Peyer's patch (tissue), 4 donors: ENCODE measurements at regions not wholly inside any gene's neighbourhood (a gene's known extent, or its start where the extent isn't known, plus 50 kb on each side); places are given as distances from the start of the nearest gene placed in this dataset.

Source experiments
- DNase-seq, 3 donors: peaks; one replicate each; pipeline ENCODE4 v3.0.0-alpha.2; 2017 to 2019
- H3K27ac ChIP-seq, 4 donors: fragments of 200-600 bp; sonication (generic); one replicate each; pipeline ENCODE4 v1.5.1; 2016 to 2019
- H3K27me3 ChIP-seq, 2 donors: fragments of 200-600 bp; sonication (generic); one replicate each; pipeline ENCODE4 v1.5.1; 2019
- H3K36me3 ChIP-seq, 3 donors: fragments of 200-600 bp; sonication (generic); one replicate each; pipeline ENCODE4 v1.5.1; 2016 to 2019
- H3K4me1 ChIP-seq, 4 donors: fragments of 200-600 bp; sonication (generic); one replicate each; pipeline ENCODE4 v1.5.1; 2016 to 2019
- H3K4me3 ChIP-seq, 4 donors: fragments of 200-600 bp; sonication (generic); 1 replicate in 3 of 4; 2 replicates in 1 of 4; pipeline ENCODE4 v1.5.1; 2016 to 2019; ENCODE audit warnings: mild to moderate bottlenecking in 1 of 4
- H3K9me3 ChIP-seq, 4 donors: fragments of 200-600 bp; sonication (generic); one replicate each; pipeline ENCODE4 v1.5.1; 2016 to 2019; ENCODE audit warnings: mild to moderate bottlenecking in 1 of 4
- POLR2A ChIP-seq, 2 donors: fragments of 450-650 bp; IDR thresholded peaks; one replicate each; pipeline ENCODE4 v1.5.1; 2017; ENCODE audit warnings: antibody characterized with exemption in 2 of 2, mild to moderate bottlenecking in 2 of 2, moderate library complexity in 2 of 2
- TF ChIP-seq, protein P1 (sequence below), 6 experiments: fragments of 450-650 bp in 4 of 6; fragments of 200-600 bp in 2 of 6; sonication (generic) in 1 of 6; IDR thresholded peaks; one replicate each; pipeline ENCODE4 v1.5.1; 2017 to 2019; ENCODE audit warnings: antibody characterized with exemption in 6 of 6, mild to moderate bottlenecking in 3 of 6, moderate library complexity in 1 of 6

DNA sequence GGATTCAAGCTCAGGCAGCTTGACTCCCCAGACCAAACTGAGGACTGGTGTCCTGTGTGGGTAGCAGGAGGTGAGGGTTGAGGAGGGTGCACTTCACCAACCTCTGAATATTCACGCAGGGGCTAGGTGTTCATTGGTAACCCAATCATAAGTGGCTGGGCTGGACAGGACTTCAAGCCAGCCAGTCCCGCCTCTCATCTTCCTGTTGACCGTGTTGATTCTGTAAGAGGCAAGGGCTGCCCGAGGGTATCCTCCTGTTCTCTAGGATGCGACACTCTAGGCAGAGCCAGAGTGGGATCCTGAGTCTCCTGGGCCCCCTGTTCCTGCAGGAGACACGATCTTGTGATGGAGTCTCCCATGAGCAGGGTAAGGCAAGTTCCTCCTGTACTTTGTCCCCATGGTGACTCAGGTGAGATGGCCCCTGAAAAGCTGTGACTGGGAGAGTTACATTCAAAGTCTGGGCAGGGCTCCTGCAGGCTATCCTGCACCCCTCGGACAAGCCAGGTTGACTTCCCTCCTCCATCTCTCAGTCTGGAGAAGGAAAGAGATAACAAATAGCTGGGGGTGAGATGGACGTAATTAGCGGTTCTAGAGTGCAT lies 58.1 kb upstream of the POMGNT2 start:
- Histone ChIP-seq H3K27ac (peak overlapping the region in 2 of 4 donors; percentile 54 to 68), H3K4me3 (no peak overlapping the region), H3K4me1 (no peaks in the 10 kb centered on the region), H3K36me3 (no peaks in the 10 kb centered on the region), H3K27me3 (no peaks in the 10 kb centered on the region), H3K9me3 (no peaks in the 10 kb centered on the region)
- peak in 1 of 3 donors; percentile 63 for DNase-seq
- TF ChIP-seq, protein P1, sequence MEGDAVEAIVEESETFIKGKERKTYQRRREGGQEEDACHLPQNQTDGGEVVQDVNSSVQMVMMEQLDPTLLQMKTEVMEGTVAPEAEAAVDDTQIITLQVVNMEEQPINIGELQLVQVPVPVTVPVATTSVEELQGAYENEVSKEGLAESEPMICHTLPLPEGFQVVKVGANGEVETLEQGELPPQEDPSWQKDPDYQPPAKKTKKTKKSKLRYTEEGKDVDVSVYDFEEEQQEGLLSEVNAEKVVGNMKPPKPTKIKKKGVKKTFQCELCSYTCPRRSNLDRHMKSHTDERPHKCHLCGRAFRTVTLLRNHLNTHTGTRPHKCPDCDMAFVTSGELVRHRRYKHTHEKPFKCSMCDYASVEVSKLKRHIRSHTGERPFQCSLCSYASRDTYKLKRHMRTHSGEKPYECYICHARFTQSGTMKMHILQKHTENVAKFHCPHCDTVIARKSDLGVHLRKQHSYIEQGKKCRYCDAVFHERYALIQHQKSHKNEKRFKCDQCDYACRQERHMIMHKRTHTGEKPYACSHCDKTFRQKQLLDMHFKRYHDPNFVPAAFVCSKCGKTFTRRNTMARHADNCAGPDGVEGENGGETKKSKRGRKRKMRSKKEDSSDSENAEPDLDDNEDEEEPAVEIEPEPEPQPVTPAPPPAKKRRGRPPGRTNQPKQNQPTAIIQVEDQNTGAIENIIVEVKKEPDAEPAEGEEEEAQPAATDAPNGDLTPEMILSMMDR (IDR thresholded peaks at IDR 0.05) = no peak

DNA sequence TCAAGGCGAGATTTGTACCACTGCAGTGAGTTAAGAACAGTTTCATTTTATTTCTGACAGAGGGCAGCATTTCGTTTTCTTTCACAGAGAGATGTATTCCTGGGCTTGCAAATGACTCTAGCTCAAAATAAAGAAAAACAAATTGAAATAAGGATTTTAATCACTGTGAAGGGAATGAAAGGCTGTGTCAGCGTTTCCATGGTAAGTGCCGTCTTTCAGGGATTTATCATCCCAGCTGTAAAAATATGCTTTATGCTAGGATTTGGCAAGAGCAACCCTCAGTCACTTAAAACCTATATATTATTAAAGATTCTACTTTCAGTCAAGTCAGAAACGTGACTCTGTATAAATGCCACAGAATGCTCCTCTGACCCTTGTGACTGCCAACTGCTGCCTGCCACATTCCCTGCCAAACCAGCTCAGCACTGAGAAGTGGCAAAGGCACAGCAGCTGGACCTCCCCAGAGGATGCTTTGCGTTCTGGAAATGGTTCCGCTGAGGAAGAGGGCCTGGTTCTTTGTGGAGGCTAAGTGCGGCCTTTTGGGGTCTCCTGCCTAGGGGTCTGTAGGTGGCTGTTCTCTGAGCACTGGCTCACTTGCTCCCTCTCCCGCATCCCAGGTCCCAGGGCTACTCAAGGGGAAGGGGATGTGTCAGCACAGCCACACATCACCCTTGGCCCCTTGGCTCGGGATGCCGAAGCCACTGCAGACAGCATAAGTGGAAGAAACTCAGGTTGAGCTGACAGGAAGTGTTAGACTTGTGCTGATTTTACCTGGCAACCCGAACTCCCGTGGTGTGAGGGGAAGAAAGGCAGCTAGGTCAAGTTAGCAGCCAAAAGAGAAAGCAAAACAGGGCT lies 56.6 kb upstream of the POMGNT2 start:
- TF ChIP-seq, protein P1 (IDR thresholded peaks at IDR 0.05) = peak in 5 of 6 experiments; percentile 34 to 76 (median 65)
- TF ChIP-seq POLR2A (IDR thresholded peaks at IDR 0.05) = no peak
- H3K27ac ChIP-seq = peak overlapping the region; percentile 6 to 68 (median 46)
- no peaks in the 10 kb centered on the region for H3K36me3 ChIP-seq
- no peaks in the 10 kb centered on the region for H3K27me3 ChIP-seq
- no peaks in the 10 kb centered on the region for H3K4me1 ChIP-seq
- peak; percentile 32 to 58 (median 47) for DNase-seq
- no peaks in the 10 kb centered on the region for H3K9me3 ChIP-seq
- H3K4me3 ChIP-seq = peak overlapping the region in 1 of 4 donors; percentile 19

DNA sequence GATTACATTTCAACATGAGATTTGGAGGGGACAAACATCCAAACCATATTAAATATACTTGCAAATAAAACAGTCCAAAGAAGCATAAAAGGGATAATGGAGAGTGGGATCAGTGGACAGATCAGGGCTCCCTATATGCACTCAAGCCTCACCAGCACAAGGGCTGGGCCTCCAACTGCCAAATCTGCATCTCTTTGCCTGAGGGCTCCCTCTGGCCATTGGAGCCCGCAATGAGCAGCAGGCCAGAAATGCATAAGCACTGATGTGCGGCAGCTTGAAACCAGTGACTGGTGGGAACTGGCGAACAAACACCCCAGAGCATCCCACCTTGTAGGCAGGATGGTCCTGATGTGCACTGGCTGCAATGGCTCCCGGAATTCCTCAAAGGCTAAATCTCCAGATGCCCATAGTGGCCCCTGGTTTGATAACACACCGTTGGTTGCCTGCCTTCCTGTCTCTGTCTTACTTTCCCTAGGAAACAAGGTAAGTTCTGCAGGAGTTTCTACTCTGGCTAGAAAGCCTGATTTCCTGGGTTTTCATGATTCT lies 55.9 kb upstream of the POMGNT2 start:
- TF ChIP-seq POLR2A (IDR thresholded peaks at IDR 0.05) = no peak
- TF ChIP-seq, protein P1 (IDR thresholded peaks at IDR 0.05) = no peak
- Histone ChIP-seq H3K9me3 (no peaks in the 10 kb centered on the region), H3K27ac (no peak overlapping the region), H3K4me3 (no peak overlapping the region), H3K36me3 (no peaks in the 10 kb centered on the region), H3K27me3 (no peaks in the 10 kb centered on the region), H3K4me1 (no peaks in the 10 kb centered on the region)
- no peak for DNase-seq

DNA sequence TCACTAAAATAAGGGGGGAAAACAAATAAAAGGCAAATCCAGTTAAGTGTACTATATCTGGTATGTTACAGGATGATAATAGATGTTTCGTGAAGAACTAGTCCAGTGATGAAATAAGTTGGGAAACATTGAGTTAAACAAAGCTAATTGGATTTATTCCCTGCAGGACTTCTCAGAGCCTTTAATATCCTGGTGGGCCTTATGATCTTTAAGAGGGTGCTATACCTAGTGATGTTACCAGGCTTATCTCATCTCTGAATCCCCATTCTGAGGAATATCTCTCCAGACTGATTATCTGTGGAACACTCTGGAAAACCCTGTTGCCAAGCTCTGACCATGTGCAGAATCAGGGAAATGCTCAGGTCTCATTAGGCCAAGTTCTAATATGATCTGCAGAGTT lies 54.8 kb upstream of the POMGNT2 start:
- Histone ChIP-seq H3K36me3 (no peaks in the 10 kb centered on the region), H3K4me3 (no peak overlapping the region), H3K4me1 (no peaks in the 10 kb centered on the region), H3K27me3 (no peaks in the 10 kb centered on the region), H3K27ac (no peak overlapping the region), H3K9me3 (no peaks in the 10 kb centered on the region)
- no peak for TF ChIP-seq POLR2A (IDR thresholded peaks at IDR 0.05)
- TF ChIP-seq, protein P1 (IDR thresholded peaks at IDR 0.05) = no peak
- no peak for DNase-seq

DNA sequence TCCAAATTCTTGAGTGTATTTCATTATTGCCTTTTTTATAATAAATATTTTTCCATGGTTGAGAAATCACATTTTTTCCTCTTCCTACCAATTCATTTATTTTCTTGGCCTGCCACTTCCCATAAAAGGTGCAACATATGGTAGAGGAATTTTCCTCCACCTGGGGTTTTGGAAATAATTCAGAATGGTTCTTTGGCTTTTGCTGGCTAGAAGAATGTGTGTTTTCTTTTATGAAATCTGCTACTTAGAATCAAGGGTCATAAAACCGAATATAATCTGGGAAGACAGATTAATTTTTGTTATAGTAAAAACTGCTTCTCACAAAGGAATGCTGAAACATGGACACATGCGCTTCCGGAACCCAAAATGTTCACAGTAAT lies 54.0 kb upstream of the POMGNT2 start:
- Histone ChIP-seq H3K9me3 (no peaks in the 10 kb centered on the region), H3K4me3 (no peak overlapping the region), H3K36me3 (no peaks in the 10 kb centered on the region), H3K27ac (no peak overlapping the region), H3K27me3 (no peaks in the 10 kb centered on the region), H3K4me1 (no peaks in the 10 kb centered on the region)
- TF ChIP-seq POLR2A (IDR thresholded peaks at IDR 0.05) = no peak
- TF ChIP-seq, protein P1 (IDR thresholded peaks at IDR 0.05) = no peak
- no peak for DNase-seq
